B cell (primary cell): ENCODE measurements at regions not wholly inside any gene's neighbourhood (a gene's known extent, or its start where the extent isn't known, plus 50 kb on each side); places are given as distances from the start of the nearest gene placed in this dataset.

ENCODE experiments used
- ATAC-seq: fragments of 200-7000 bp; cut with Tn5 transposase; one replicate; pipeline ENCODE4 v1.10.0; 2021; ENCODE audit warnings: low read depth, mild to moderate bottlenecking, moderate number of reproducible peaks, moderate library complexity
- CTCF ChIA-PET: fragments of 350-600 bp; sonication (Branson Sonifier 250); formaldehyde crosslinking; loops from one replicate; lab custom pipeline; 2021; ENCODE audit warnings: antibody characterized with exemption, inconsistent platforms; lab: Charles Lee
- POLR2A ChIA-PET: fragments of 350-600 bp; sonication (Branson Sonifier 250); formaldehyde crosslinking; loops from one replicate; lab custom pipeline; 2021; ENCODE audit warnings: antibody characterized with exemption; lab: Charles Lee
- DNase-seq: peaks from one replicate; pipeline ENCODE4 v3.0.0; 2013
- H2AFZ ChIP-seq: 2 replicates; pipeline ENCODE4 v1.6.1; 2012; ENCODE audit warnings: mild to moderate bottlenecking, low read depth, low read length; ENCODE audit not compliant: insufficient read depth, poor library complexity, severe bottlenecking
- H3K27ac ChIP-seq, 2 donors: 1 replicate in 1 of 2; 2 replicates in 1 of 2; pipeline ENCODE4 v1.5.1; 2012 to 2013; ENCODE audit warnings: low read length in 2 of 2, mild to moderate bottlenecking in 2 of 2, moderate library complexity in 1 of 2
- H3K27me3 ChIP-seq, 4 experiments: fragments of 200-600 bp in 1 of 4; sonication (generic) in 1 of 4; replicated peaks in 1 of 4; 1 replicate in 2 of 4; 2 replicates in 2 of 4; pipeline versions ENCODE4 v1.6.1 to v1.7.0; 2013 to 2016; ENCODE audit warnings: low read length in 3 of 4, mild to moderate bottlenecking in 2 of 4, mixed read lengths in 1 of 4, moderate library complexity in 1 of 4; ENCODE audit not compliant: insufficient read depth in 4 of 4, control insufficient read depth in 3 of 4; ENCODE audit errors: control extremely low read depth in 1 of 4
- H3K36me3 ChIP-seq, 2 experiments: replicated peaks in 1 of 2; 1 replicate in 1 of 2; 2 replicates in 1 of 2; pipeline versions ENCODE4 v1.6.1 to v1.7.1; 2013; ENCODE audit warnings: low read length in 1 of 2; ENCODE audit not compliant: insufficient read depth in 2 of 2, control insufficient read depth in 1 of 2; ENCODE audit errors: control extremely low read depth in 1 of 2, extremely low read depth in 1 of 2
- H3K4me1 ChIP-seq, 2 donors: fragments of 200-600 bp in 1 of 2; sonication (generic) in 1 of 2; 1 replicate in 1 of 2; 2 replicates in 1 of 2; pipeline versions ENCODE4 v1.5.1 to v1.6.1; 2013 to 2017; ENCODE audit warnings: low read length in 2 of 2; ENCODE audit not compliant: control insufficient read depth in 2 of 2, insufficient read depth in 2 of 2
- H3K4me2 ChIP-seq: replicated peaks from 2 replicates; pipeline ENCODE3; 2012; ENCODE audit warnings: mild to moderate bottlenecking, low read depth, low read length; ENCODE audit not compliant: poor library complexity, severe bottlenecking
- H3K4me3 ChIP-seq, 5 experiments: fragments of 200-600 bp in 1 of 5; sonication (generic) in 1 of 5; 1 replicate in 3 of 5; 2 replicates in 2 of 5; pipeline versions ENCODE4 v1.5.1 to v1.7.0; 2011 to 2016; ENCODE audit warnings: low read length in 4 of 5, mild to moderate bottlenecking in 4 of 5, low read depth in 2 of 5, control low read depth in 1 of 5, moderate library complexity in 1 of 5; ENCODE audit not compliant: insufficient read depth in 1 of 5; ENCODE audit errors: control extremely low read depth in 1 of 5, extremely low read depth in 1 of 5
- H3K79me2 ChIP-seq: fragments of 200-600 bp; sonication (generic); one replicate; pipeline ENCODE4 v1.6.0; 2016; ENCODE audit warnings: low read length; ENCODE audit not compliant: control insufficient read depth, insufficient read depth
- H3K9ac ChIP-seq: fragments of 200-600 bp; sonication (generic); 2 replicates; pipeline ENCODE4 v1.6.1; 2017; ENCODE audit warnings: mild to moderate bottlenecking, low read length, moderate library complexity
- H3K9me3 ChIP-seq, 3 donors: one replicate each; pipeline versions ENCODE4 v1.6.1 to v1.7.1; 2013; ENCODE audit warnings: low read length in 2 of 3; ENCODE audit not compliant: control insufficient read depth in 2 of 3, insufficient read depth in 1 of 3; ENCODE audit errors: control extremely low read depth in 1 of 3
- H4K20me1 ChIP-seq: 2 replicates; pipeline ENCODE4 v1.6.0; 2012; ENCODE audit warnings: mild to moderate bottlenecking, low read length; ENCODE audit not compliant: insufficient read depth, control insufficient read depth, poor library complexity, severe bottlenecking
- H3K27ac Mint-ChIP-seq: one replicate; pipeline ENCODE4 v1.8.0; 2021; ENCODE audit warnings: mixed read lengths
- H3K27me3 Mint-ChIP-seq: one replicate; pipeline ENCODE4 v1.8.0; 2021; ENCODE audit warnings: mixed read lengths
- H3K4me1 Mint-ChIP-seq: one replicate; pipeline ENCODE4 v1.8.0; 2021; ENCODE audit warnings: mixed read lengths
- H3K4me3 Mint-ChIP-seq: one replicate; pipeline ENCODE4 v1.8.0; 2021; ENCODE audit warnings: mixed read lengths
- H3K9me3 Mint-ChIP-seq: one replicate; pipeline ENCODE4 v1.8.0; 2022; ENCODE audit warnings: mixed read lengths; ENCODE audit not compliant: insufficient read depth
- CTCF ChIP-seq: fragments of 200-600 bp; IDR thresholded peaks from one replicate; pipeline ENCODE4 v1.8.0; 2022; ENCODE audit warnings: antibody characterized with exemption, mild to moderate bottlenecking
- EZH2 ChIP-seq: IDR thresholded peaks from 2 replicates; pipeline ENCODE4 v1.6.1; 2012; ENCODE audit warnings: borderline replicate concordance, low read depth, mild to moderate bottlenecking, moderate library complexity, low read length; ENCODE audit not compliant: insufficient read depth, poor library complexity, severe bottlenecking
- WGBS: methylation state at CpG from one replicate; pipeline ENCODE4 v1.1.5; 2013; ENCODE audit warnings: missing lambda C conversion rate; ENCODE audit not compliant: insufficient coverage; 5-methylcytosine and 5-hydroxymethylcytosine counted together
- intact Hi-C: fragments of 100-400 bp; cut with micrococcal nuclease; formaldehyde crosslinking; loops from one replicate; pipeline ENCODE4 v1.10.0; 2022

DNA sequence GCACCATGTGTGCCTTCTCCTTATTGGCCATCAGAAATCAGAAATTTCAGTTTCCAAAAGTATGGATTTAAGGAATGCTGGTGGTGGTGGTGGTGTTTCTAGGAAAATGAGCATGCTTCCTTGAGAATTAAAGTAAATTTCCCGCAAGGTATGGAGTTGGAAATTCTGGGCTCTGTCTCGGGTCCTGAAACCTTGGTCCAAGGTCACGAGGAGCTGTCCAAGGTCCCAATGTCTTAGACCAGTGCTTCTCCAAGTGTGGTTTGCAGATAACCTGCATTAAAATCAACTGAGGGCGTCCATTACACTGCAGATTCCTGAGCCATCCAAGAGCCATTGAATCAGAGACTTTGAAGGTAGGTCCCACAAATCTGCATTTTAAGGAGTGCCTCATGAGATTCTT lies 210.9 kb upstream of the PKDCC start:
- Mint-ChIP-seq H3K9me3 (no peaks in the 10 kb centered on the region), H3K4me1 (peaks cover 11% of the 10 kb centered on the region), H3K27me3 (peaks cover 54% of the 10 kb centered on the region), H3K27ac (no peak overlapping the region), H3K4me3 (no peak overlapping the region)
- Histone ChIP-seq H2AFZ (no peak overlapping the region), H3K36me3 (no peaks in the 10 kb centered on the region), H3K27me3 (peaks cover 0 to 17% (median 12%) of the 10 kb centered on the region in 4 experiments), H3K9me3 (peaks cover 0 to 8% (median 1%) of the 10 kb centered on the region in 3 donors), H3K4me3 (no peak overlapping the region), H3K27ac (no peak overlapping the region), H3K4me2 (no peak overlapping the region), H3K79me2 (no peaks in the 10 kb centered on the region), H3K4me1 (peaks cover 10 to 15% of the 10 kb centered on the region in 2 donors), H4K20me1 (no peaks in the 10 kb centered on the region), H3K9ac (no peak overlapping the region)
- CTCF ChIA-PET: no interaction called here
- TF ChIP-seq EZH2: no peak
- no peak for TF ChIP-seq CTCF
- intact Hi-C loops: no loop called here
- WGBS: 25% methylated on average over 4 of the region's 4 CpGs
- ATAC-seq (no peak), DNase-seq (peak; percentile 31)
- POLR2A ChIA-PET: no interaction called here

DNA sequence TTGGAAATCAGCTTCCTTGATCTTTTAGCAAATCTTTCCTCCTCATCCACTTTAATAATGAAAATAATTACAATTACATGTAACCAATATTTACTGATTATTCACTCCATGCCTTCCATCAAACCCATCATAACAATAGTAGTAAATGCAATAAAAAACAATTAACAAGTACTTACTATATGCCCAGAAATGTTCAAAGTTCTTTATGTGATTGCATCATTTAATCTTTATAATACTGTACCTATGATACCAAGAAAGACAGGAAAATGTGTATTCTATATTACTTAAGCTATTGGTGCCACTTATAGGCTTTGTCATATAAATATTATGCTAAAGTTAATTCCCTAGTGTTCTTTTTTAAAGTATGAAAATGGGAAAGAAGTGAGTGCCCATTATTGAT lies 210.2 kb upstream of the PKDCC start:
- Histone ChIP-seq H3K27ac (no peak overlapping the region), H3K36me3 (no peaks in the 10 kb centered on the region), H3K27me3 (peaks cover 0 to 17% (median 12%) of the 10 kb centered on the region in 4 experiments), H3K9ac (no peak overlapping the region), H3K4me3 (no peak overlapping the region), H3K4me1 (peaks cover 10 to 15% of the 10 kb centered on the region in 2 donors), H2AFZ (no peak overlapping the region), H3K4me2 (no peak overlapping the region), H3K9me3 (peaks cover 0 to 8% (median 1%) of the 10 kb centered on the region in 3 donors), H3K79me2 (no peaks in the 10 kb centered on the region), H4K20me1 (no peaks in the 10 kb centered on the region)
- ATAC-seq (no peak), DNase-seq (no peak)
- Mint-ChIP-seq H3K27ac (no peak overlapping the region), H3K4me3 (no peak overlapping the region), H3K9me3 (no peaks in the 10 kb centered on the region), H3K4me1 (peaks cover 11% of the 10 kb centered on the region), H3K27me3 (peaks cover 49% of the 10 kb centered on the region)
- POLR2A ChIA-PET: no interaction called here
- intact Hi-C loops: no loop called here
- TF ChIP-seq EZH2 (no peak), CTCF (no peak)
- CTCF ChIA-PET: no interaction called here
